Left lung (tissue), 4 donors: ENCODE measurements at regions not wholly inside any gene's neighbourhood (a gene's known extent, or its start where the extent isn't known, plus 50 kb on each side); places are given as distances from the start of the nearest gene placed in this dataset.
A peak's percentile ranks its signal among the peaks of the same experiment; 100 is the strongest.

Experiments
- ATAC-seq: fragments of 200-7000 bp; cut with Tn5 transposase; one replicate; pipeline ENCODE4 v1.9.1; 2020; ENCODE audit warnings: moderate library complexity
- DNase-seq, 4 donors: peaks; one replicate each; pipeline ENCODE4 v3.0.0-alpha.2; 2013 to 2020
- H3K27ac ChIP-seq, 2 donors: fragments of 200-600 bp; sonication (generic) in 1 of 2; one replicate each; pipeline versions ENCODE4 v1.5.0 to v1.8.0; 2020 to 2021
- H3K27me3 ChIP-seq, 2 donors: fragments of 200-600 bp; sonication (generic) in 1 of 2; one replicate each; pipeline versions ENCODE4 v1.5.0 to v1.8.0; 2020 to 2021
- H3K36me3 ChIP-seq, 2 donors: fragments of 200-600 bp; sonication (generic) in 1 of 2; one replicate each; pipeline versions ENCODE4 v1.5.0 to v1.8.0; 2020 to 2021
- H3K4me1 ChIP-seq, 2 donors: fragments of 200-600 bp; one replicate each; pipeline ENCODE4 v1.8.0; 2021
- H3K4me3 ChIP-seq, 2 donors: fragments of 200-600 bp; sonication (generic) in 1 of 2; one replicate each; pipeline versions ENCODE4 v1.5.0 to v1.8.0; 2020 to 2021; ENCODE audit warnings: mild to moderate bottlenecking in 1 of 2
- H3K9me3 ChIP-seq, 2 donors: fragments of 200-600 bp; sonication (generic) in 1 of 2; one replicate each; pipeline versions ENCODE4 v1.5.0 to v1.8.0; 2020 to 2021
- intact Hi-C, 2 donors: fragments of 100-400 bp; cut with DNase I; formaldehyde crosslinking; loops; one replicate each; pipeline versions ENCODE4 v1.11.2 to v1.14.2; 2022
- TF ChIP-seq, protein P1 (sequence below), 2 donors: fragments of 200-600 bp; sonication (generic) in 1 of 2; IDR thresholded peaks; one replicate each; pipeline versions ENCODE4 v1.5.0 to v1.8.0; 2021; ENCODE audit warnings: antibody characterized with exemption in 2 of 2
- donor health status: DM: no; HTN: yes; CAD: no.
- donor health status: DM: no; HTN: no; CAD: no.

DNA sequence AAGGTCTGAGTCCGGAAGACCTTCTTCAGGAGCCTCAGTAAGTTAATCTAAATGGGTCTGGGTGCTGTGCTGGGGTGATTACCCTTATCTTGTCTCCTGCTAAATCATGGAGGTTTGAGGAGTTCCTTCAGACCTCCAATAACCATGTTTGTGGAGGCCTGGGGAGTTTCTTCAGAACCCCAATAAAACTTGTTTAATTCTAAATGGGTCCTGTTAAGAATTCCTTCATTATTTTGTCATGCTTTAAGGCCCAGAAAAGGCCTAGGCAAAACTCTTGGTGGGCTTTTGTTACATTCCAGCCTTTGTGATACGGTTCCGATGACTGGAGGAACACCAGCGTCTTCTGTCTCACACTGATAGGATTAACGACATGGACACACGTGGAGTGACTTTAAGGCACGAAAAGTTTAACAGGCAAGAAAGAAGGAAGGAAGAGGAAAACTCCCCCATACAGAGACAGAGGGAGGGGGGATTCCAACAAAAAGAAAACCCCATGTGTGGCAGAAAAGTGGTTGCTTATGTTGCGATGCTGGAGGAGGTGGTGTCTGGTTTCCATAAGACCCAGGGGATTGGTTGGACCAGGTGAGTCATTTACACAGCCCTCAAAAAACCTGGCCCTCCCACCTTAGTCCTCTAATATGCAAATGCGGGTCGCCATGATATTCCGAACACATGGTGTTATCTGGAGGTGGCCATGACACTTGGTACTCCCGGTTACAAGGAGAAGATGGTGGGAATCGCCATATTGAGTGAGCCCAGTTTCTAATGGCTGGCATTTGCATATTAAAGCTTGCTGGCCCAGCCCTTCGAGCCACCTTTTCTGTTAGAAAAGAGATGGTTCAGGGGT is 72.6 kb upstream of the MFGE8 start:
- H3K27ac ChIP-seq = no peak overlapping the region
- no peaks in the 10 kb centered on the region for H3K27me3 ChIP-seq
- no peak for ATAC-seq
- H3K9me3 ChIP-seq = no peaks in the 10 kb centered on the region
- no peaks in the 10 kb centered on the region for H3K4me1 ChIP-seq
- no peak for DNase-seq
- intact Hi-C loops = no loop called here
- H3K36me3 ChIP-seq = no peaks in the 10 kb centered on the region
- TF ChIP-seq, protein P1, sequence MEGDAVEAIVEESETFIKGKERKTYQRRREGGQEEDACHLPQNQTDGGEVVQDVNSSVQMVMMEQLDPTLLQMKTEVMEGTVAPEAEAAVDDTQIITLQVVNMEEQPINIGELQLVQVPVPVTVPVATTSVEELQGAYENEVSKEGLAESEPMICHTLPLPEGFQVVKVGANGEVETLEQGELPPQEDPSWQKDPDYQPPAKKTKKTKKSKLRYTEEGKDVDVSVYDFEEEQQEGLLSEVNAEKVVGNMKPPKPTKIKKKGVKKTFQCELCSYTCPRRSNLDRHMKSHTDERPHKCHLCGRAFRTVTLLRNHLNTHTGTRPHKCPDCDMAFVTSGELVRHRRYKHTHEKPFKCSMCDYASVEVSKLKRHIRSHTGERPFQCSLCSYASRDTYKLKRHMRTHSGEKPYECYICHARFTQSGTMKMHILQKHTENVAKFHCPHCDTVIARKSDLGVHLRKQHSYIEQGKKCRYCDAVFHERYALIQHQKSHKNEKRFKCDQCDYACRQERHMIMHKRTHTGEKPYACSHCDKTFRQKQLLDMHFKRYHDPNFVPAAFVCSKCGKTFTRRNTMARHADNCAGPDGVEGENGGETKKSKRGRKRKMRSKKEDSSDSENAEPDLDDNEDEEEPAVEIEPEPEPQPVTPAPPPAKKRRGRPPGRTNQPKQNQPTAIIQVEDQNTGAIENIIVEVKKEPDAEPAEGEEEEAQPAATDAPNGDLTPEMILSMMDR (IDR thresholded peaks at IDR 0.05) = no peak
- no peak overlapping the region for H3K4me3 ChIP-seq

- intact Hi-C loops = no loop called here
- TF ChIP-seq, protein P1 (IDR thresholded peaks at IDR 0.05) = no peak
Measured at GRCh38 chr15:88986949-88987590, 73.9 kb upstream of the MFGE8 start.

GRCh38 chr15:88987591-88987933 is 74.4 kb upstream of the MFGE8 start:
- ATAC-seq (no peak), DNase-seq (no peak)
- Histone ChIP-seq H3K4me1 (no peaks in the 10 kb centered on the region), H3K36me3 (no peaks in the 10 kb centered on the region), H3K27ac (no peak overlapping the region), H3K4me3 (no peak overlapping the region), H3K27me3 (no peaks in the 10 kb centered on the region), H3K9me3 (no peaks in the 10 kb centered on the region)
- TF ChIP-seq, protein P1 (IDR thresholded peaks at IDR 0.05) = no peak
- intact Hi-C loops = no loop called here

More at GRCh38 chr15:88986949-88987590, 73.9 kb upstream of the MFGE8 start:
- Histone ChIP-seq H3K27me3 (no peaks in the 10 kb centered on the region), H3K36me3 (no peaks in the 10 kb centered on the region), H3K4me3 (no peak overlapping the region), H3K4me1 (no peaks in the 10 kb centered on the region), H3K9me3 (no peaks in the 10 kb centered on the region), H3K27ac (no peak overlapping the region)
- no peak for DNase-seq
- no peak for ATAC-seq

- H3K27me3 ChIP-seq = no peaks in the 10 kb centered on the region
- TF ChIP-seq, protein P1 (IDR thresholded peaks at IDR 0.05) = no peak
- H3K27ac ChIP-seq = no peak overlapping the region
- intact Hi-C loops = no loop called here
- DNase-seq (no peak), ATAC-seq (no peak)
- no peaks in the 10 kb centered on the region for H3K36me3 ChIP-seq
- no peaks in the 10 kb centered on the region for H3K9me3 ChIP-seq
- no peak overlapping the region for H3K4me3 ChIP-seq
- no peaks in the 10 kb centered on the region for H3K4me1 ChIP-seq
Measured at GRCh38 chr15:88987934-88988671, 74.9 kb upstream of the MFGE8 start.

DNA sequence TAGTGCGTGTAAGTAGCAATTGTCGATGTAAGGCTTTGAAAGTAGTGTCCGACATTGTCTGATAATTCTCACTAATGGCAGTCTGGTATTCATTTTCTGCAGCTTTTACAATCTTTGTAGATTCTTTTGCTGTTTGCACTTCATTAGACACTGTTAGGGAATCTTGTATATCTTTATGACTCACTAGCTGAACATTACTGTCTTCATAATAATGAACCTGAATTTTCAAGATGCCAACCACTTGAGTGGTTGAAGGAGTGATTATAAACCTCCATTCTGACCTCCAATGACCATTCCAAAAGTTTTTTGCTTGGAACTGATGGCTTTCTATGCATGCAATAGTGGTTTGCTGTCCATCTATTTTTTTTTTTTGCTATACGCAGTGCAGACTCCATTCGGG is 76.4 kb upstream of the MFGE8 start:
- Histone ChIP-seq H3K4me3 (no peak overlapping the region), H3K4me1 (no peaks in the 10 kb centered on the region), H3K27me3 (no peaks in the 10 kb centered on the region), H3K9me3 (no peaks in the 10 kb centered on the region), H3K27ac (no peak overlapping the region), H3K36me3 (no peaks in the 10 kb centered on the region)
- DNase-seq (peak in 2 of 4 donors; percentile 26 to 36), ATAC-seq (no peak)
- TF ChIP-seq, protein P1 (IDR thresholded peaks at IDR 0.05) = no peak
- intact Hi-C loops = no loop called here
